Thymus (tissue), 11 donors: ENCODE measurements at regions not wholly inside any gene's neighbourhood (a gene's known extent, or its start where the extent isn't known, plus 50 kb on each side); places are given as distances from the start of the nearest gene placed in this dataset.
"Not testable (repeated sequence)": the region's sequence is repeated elsewhere in the genome, so short reads cannot be mapped to it uniquely, and the experiment has no call there.

Experiments
- DNase-seq, 9 donors: peaks; one replicate each; pipeline ENCODE4 v3.0.0-alpha.2; 2013; ENCODE audit warnings: low spot score in 9 of 9, low read depth in 6 of 9, missing footprints in 1 of 9
- H3K27ac ChIP-seq, 2 donors: one replicate each; pipeline ENCODE4 v1.5.1; 2013; ENCODE audit warnings: control low read depth in 1 of 2, low read depth in 1 of 2, low read length in 1 of 2, mild to moderate bottlenecking in 1 of 2, moderate library complexity in 1 of 2
- H3K27me3 ChIP-seq, 2 donors: one replicate each; pipeline ENCODE4 v1.5.1; 2013; ENCODE audit warnings: low read length in 1 of 2; ENCODE audit not compliant: control insufficient read depth in 2 of 2, insufficient read depth in 1 of 2
- H3K36me3 ChIP-seq, 2 donors: one replicate each; pipeline ENCODE4 v1.5.1; 2013; ENCODE audit warnings: low read length in 1 of 2, mild to moderate bottlenecking in 1 of 2, moderate library complexity in 1 of 2; ENCODE audit not compliant: control insufficient read depth in 2 of 2, insufficient read depth in 2 of 2
- H3K4me1 ChIP-seq, 2 donors: one replicate each; pipeline ENCODE4 v1.5.1; 2013; ENCODE audit warnings: low read length in 2 of 2; ENCODE audit not compliant: control insufficient read depth in 2 of 2, insufficient read depth in 2 of 2
- H3K4me3 ChIP-seq, 2 donors: one replicate each; pipeline ENCODE4 v1.5.1; 2013; ENCODE audit warnings: low read length in 2 of 2, control low read depth in 1 of 2, mild to moderate bottlenecking in 1 of 2
- H3K9me3 ChIP-seq, 2 donors: one replicate each; pipeline ENCODE4 v1.5.1; 2013; ENCODE audit warnings: low read length in 1 of 2, mild to moderate bottlenecking in 1 of 2; ENCODE audit not compliant: control insufficient read depth in 2 of 2, insufficient read depth in 1 of 2
- WGBS: extraction: QIAGEN DNeasy Blood & Tissue Kit; methylation state at CpG from one replicate; pipeline ENCODE4 v1.1.7; 2013; 5-methylcytosine and 5-hydroxymethylcytosine counted together
- donor health status: healthy.

GRCh38 chr12:73656375-73656774, 881.3 kb upstream of the ATXN7L3B start:
- no peak for DNase-seq
- no peak overlapping the region for H3K4me3 ChIP-seq
- no peaks in the 10 kb centered on the region for H3K4me1 ChIP-seq
- WGBS: 85% methylated on average over 5 of the region's 5 CpGs
- no peaks in the 10 kb centered on the region for H3K36me3 ChIP-seq
- no peak overlapping the region for H3K27ac ChIP-seq
- peaks cover 0 to 6% of the 10 kb centered on the region in 2 donors for H3K9me3 ChIP-seq
- no peaks in the 10 kb centered on the region for H3K27me3 ChIP-seq

- no peaks in the 10 kb centered on the region for H3K4me1 ChIP-seq
- DNase-seq: no peak
- peaks cover 0 to 6% of the 10 kb centered on the region in 2 donors for H3K9me3 ChIP-seq
- no peak overlapping the region for H3K4me3 ChIP-seq
- H3K36me3 ChIP-seq: no peaks in the 10 kb centered on the region
- no peak overlapping the region for H3K27ac ChIP-seq
- WGBS: 88% methylated on average over 1 of the region's 1 CpG
- H3K27me3 ChIP-seq: no peaks in the 10 kb centered on the region
Measured at GRCh38 chr12:73659802-73660201, 877.8 kb upstream of the ATXN7L3B start.

- no peak overlapping the region for H3K4me3 ChIP-seq
- DNase-seq: no peak
- 96% methylated on average over 16 of the region's 16 CpGs for WGBS
Measured at GRCh38 chr12:73665193-73665592, 872.4 kb upstream of the ATXN7L3B start.

GRCh38 chr12:73671550-73671949, 866.1 kb upstream of the ATXN7L3B start:
- DNase-seq: not testable (repeated sequence)
- WGBS: 85% methylated on average over 3 of the region's 3 CpGs

More at GRCh38 chr12:73665193-73665592, 872.4 kb upstream of the ATXN7L3B start:
- Histone ChIP-seq H3K9me3 (peaks cover 0 to 13% of the 10 kb centered on the region in 2 donors), H3K4me1 (no peaks in the 10 kb centered on the region), H3K27ac (no peak overlapping the region), H3K36me3 (no peaks in the 10 kb centered on the region), H3K27me3 (no peaks in the 10 kb centered on the region)

GRCh38 chr12:73677520-73678291, 859.9 kb upstream of the ATXN7L3B start:
- no peaks in the 10 kb centered on the region for H3K9me3 ChIP-seq
- no peak overlapping the region for H3K27ac ChIP-seq
- no peaks in the 10 kb centered on the region for H3K27me3 ChIP-seq
- WGBS: 90% methylated on average over 4 of the region's 4 CpGs
- DNase-seq: no peak
- H3K4me1 ChIP-seq: no peaks in the 10 kb centered on the region
- H3K36me3 ChIP-seq: no peaks in the 10 kb centered on the region
- H3K4me3 ChIP-seq: no peak overlapping the region

More at GRCh38 chr12:73671550-73671949, 866.1 kb upstream of the ATXN7L3B start:
- H3K9me3 ChIP-seq: peaks cover 0 to 13% of the 10 kb centered on the region in 2 donors
- H3K4me3 ChIP-seq, H3K4me1 ChIP-seq, H3K36me3 ChIP-seq, H3K27me3 ChIP-seq, H3K27ac ChIP-seq: not testable (repeated sequence)

- DNase-seq: no peak
- Histone ChIP-seq H3K4me3 (no peak overlapping the region), H3K27me3 (no peaks in the 10 kb centered on the region), H3K27ac (no peak overlapping the region), H3K4me1 (no peaks in the 10 kb centered on the region), H3K36me3 (no peaks in the 10 kb centered on the region), H3K9me3 (no peaks in the 10 kb centered on the region)
- 93% methylated on average over 3 of the region's 3 CpGs for WGBS
Measured at GRCh38 chr12:73678335-73678734, 859.3 kb upstream of the ATXN7L3B start.

GRCh38 chr12:73699318-73699717, 838.3 kb upstream of the ATXN7L3B start:
- Histone ChIP-seq H3K27me3 (no peaks in the 10 kb centered on the region), H3K4me1 (no peaks in the 10 kb centered on the region), H3K9me3 (peaks cover 0 to 15% of the 10 kb centered on the region in 2 donors), H3K27ac (no peak overlapping the region), H3K4me3 (no peak overlapping the region), H3K36me3 (no peaks in the 10 kb centered on the region)
- 86% methylated on average over 1 of the region's 1 CpG for WGBS
- DNase-seq: no peak

GRCh38 chr12:73714655-73715054, 823.0 kb upstream of the ATXN7L3B start:
- H3K9me3 ChIP-seq: no peaks in the 10 kb centered on the region
- no peaks in the 10 kb centered on the region for H3K4me1 ChIP-seq
- H3K27ac ChIP-seq: no peak overlapping the region
- H3K27me3 ChIP-seq: no peaks in the 10 kb centered on the region
- no peak overlapping the region for H3K4me3 ChIP-seq
- DNase-seq: no peak
- no peaks in the 10 kb centered on the region for H3K36me3 ChIP-seq
- 97% methylated on average over 2 of the region's 2 CpGs for WGBS

GRCh38 chr12:73716143-73716542, 821.5 kb upstream of the ATXN7L3B start:
- H3K4me1 ChIP-seq, H3K9me3 ChIP-seq, H3K27ac ChIP-seq, H3K27me3 ChIP-seq, H3K4me3 ChIP-seq, DNase-seq, H3K36me3 ChIP-seq: not testable (repeated sequence)
- WGBS: 84% methylated on average over 2 of the region's 2 CpGs
